A673 (cell line): ENCODE measurements at regions not wholly inside any gene's neighbourhood (a gene's known extent, or its start where the extent isn't known, plus 50 kb on each side); places are given as distances from the start of the nearest gene placed in this dataset.

Experiments used
- CTCF ChIP-seq: fragments of 300-800, 200-600 bp; sonication (generic); conservative IDR thresholded peaks from 2 replicates; pipeline ENCODE4 v1.5.1; 2017; ENCODE audit warnings: low read depth, mild to moderate bottlenecking, antibody characterized with exemption, low read length, moderate library complexity, mixed read lengths
- EZH2 ChIP-seq: fragments of 200-600 bp; sonication (generic); IDR thresholded peaks from 2 replicates; pipeline ENCODE4 v1.6.1; 2017; ENCODE audit warnings: borderline replicate concordance, low read depth, mild to moderate bottlenecking, mixed read lengths, antibody characterized with exemption, low read length; ENCODE audit not compliant: poor library complexity, severe bottlenecking

DNA sequence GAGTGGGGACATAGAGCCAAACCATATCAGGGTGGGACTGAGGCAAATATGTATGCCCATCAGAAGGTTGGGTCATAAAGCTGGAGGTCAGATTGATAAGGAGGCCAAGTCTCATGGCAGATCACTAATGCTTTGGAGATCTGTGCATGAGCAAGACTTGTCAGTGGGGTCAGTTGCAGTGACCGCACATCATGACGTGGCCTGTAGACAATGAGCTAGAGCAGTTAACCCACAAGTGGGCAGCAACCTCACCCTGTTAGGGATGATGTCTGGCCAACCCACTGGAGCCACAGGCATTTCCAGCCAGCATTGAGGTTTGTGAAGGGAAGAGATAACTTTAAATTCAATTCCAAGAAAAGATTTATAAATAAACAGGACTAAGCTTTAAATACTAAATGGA, 66.7 kb downstream of the XCL1 start:
- no peak for TF ChIP-seq CTCF
- TF ChIP-seq EZH2: no peak
